OCI-LY3 (cell line): ENCODE measurements at regions not wholly inside any gene's neighbourhood (a gene's known extent, or its start where the extent isn't known, plus 50 kb on each side); places are given as distances from the start of the nearest gene placed in this dataset.

Source experiments
- CTCF ChIP-seq: fragments of 200-600, 300-600 bp; sonication (generic); IDR thresholded peaks from 2 replicates; pipeline ENCODE4 v1.5.1; 2014; ENCODE audit warnings: antibody characterized with exemption, low read length, low read depth
- EZH2phosphoT487 ChIP-seq: fragments of 200-600 bp; shearing (Covaris generic); IDR thresholded peaks from 2 replicates; pipeline ENCODE4 v1.6.1; 2018; ENCODE audit warnings: antibody characterized with exemption, mixed run types, low read depth

DNA sequence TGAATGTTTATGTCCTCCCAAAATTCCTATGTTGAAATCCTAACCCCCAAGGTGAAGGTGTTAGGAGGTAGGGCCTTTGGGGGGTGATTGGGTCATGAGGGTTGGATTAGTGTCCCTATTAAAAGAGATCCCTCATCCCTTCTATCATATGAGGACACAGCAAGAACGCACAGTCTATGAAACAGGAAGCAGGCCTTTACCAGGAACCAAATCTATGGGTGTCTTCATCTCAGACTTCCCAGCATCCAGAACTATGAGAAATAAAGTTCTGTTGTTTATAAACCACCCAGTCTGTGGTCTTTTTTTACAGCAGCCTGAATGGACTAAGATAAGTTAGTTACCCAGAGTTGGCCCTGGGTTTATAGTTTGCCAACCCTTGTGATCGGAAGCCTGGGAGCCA, 153.1 kb downstream of the INO80D start:
- TF ChIP-seq CTCF, result no peak
- TF ChIP-seq EZH2phosphoT487, result no peak
